ENCODE measurements at regions not wholly inside any gene's neighbourhood (a gene's known extent, or its start where the extent isn't known, plus 50 kb on each side); places are given as distances from the start of the nearest gene placed in this dataset.
A peak's percentile ranks its signal among the peaks of the same experiment; 100 is the strongest.

DNA sequence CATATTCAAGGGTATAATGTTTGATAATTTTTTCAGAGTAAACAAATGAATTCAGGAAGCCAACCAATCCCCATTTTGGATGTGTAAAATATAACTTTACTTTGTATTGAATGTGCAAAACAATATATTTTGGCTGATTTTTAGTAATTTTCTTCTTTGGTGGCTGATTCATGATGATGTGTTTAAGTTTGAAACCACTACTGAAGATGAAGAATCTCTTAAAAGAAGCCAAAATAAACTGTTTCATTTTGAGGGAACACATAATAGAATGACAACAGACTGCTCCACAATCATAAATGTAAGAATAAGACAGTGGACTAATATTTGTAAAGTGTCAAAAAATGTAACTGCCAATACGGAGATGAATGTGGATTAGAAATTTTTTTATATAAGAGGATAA is 52.5 kb upstream of the TRIM43 start:
- FAIRE-seq, result no peak
- no peak for DNase-seq (ENCODE audit: insufficient read length)
- TF ChIP-seq TAF1 (IDR thresholded peaks at IDR 0.05; ENCODE audit: borderline replicate concordance, low read depth, low read length) (no peak), POLR2A (IDR thresholded peaks at IDR 0.05; ENCODE audit: low read depth, low read length) (no peak), POLR2AphosphoS5 (IDR thresholded peaks at IDR 0.05; ENCODE audit: low read depth, low read length) (no peak)

DNA sequence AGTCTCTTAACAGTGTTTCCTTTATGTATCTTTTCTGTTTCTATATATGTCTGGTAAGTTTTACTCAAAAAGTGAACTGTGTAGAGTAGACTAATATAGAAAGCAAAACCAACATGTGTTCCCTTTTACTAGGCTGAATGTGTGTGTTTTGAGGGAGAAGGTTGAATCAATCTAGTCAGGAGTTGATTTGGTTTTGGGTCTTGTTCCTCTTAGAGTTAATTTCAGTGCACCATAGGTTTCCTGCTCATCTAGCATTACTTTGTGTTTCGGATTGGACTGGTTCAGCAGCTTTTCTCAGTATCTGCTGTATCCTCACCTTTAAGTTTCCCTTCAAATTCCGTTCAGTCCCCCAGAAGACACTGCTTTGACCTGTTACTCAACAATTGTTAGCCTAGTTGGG is 52.0 kb upstream of the TRIM43 start:
- DNase-seq (ENCODE audit: insufficient read length), result no peak
- TF ChIP-seq TAF1 (IDR thresholded peaks at IDR 0.05; ENCODE audit: borderline replicate concordance, low read depth, low read length), result no peak
- no peak for TF ChIP-seq POLR2AphosphoS5 (IDR thresholded peaks at IDR 0.05; ENCODE audit: low read depth, low read length)
- no peak for TF ChIP-seq POLR2A (IDR thresholded peaks at IDR 0.05; ENCODE audit: low read depth, low read length)
- FAIRE-seq, result peak; percentile 87

Measured in GM12892 (cell line).